H9 (cell line): ENCODE measurements at regions not wholly inside any gene's neighbourhood (a gene's known extent, or its start where the extent isn't known, plus 50 kb on each side); places are given as distances from the start of the nearest gene placed in this dataset.

ENCODE experiments used
- DNase-seq: peaks from one replicate; pipeline ENCODE4 v3.0.0-alpha.2; 2017
- H2AFZ ChIP-seq: one replicate; pipeline ENCODE4 v1.6.1; 2013; ENCODE audit warnings: mild to moderate bottlenecking, low read length, control low read depth, moderate library complexity
- H2AK5ac ChIP-seq: 2 replicates; pipeline ENCODE4 v1.6.1; 2013; ENCODE audit warnings: low read length, control low read depth, mixed read lengths; ENCODE audit not compliant: insufficient read length
- H2BK120ac ChIP-seq: one replicate; pipeline ENCODE4 v1.6.1; 2013; ENCODE audit warnings: low read depth, mild to moderate bottlenecking, low read length, control low read depth, inconsistent platforms; ENCODE audit not compliant: poor library complexity, severe bottlenecking
- H2BK12ac ChIP-seq: 2 replicates; pipeline ENCODE4 v1.6.1; 2013; ENCODE audit warnings: low read length, control low read depth, mixed read lengths, low read depth; ENCODE audit not compliant: insufficient read length
- H2BK15ac ChIP-seq: 2 replicates; pipeline ENCODE4 v1.6.1; 2013; ENCODE audit warnings: low read depth, low read length, control low read depth
- H2BK20ac ChIP-seq: one replicate; pipeline ENCODE4 v1.6.1; 2013; ENCODE audit warnings: low read depth, mild to moderate bottlenecking, low read length, control low read depth, inconsistent platforms; ENCODE audit not compliant: poor library complexity, severe bottlenecking
- H2BK5ac ChIP-seq: 2 replicates; pipeline ENCODE4 v1.6.1; 2013; ENCODE audit warnings: low read length, control low read depth, mixed read lengths; ENCODE audit not compliant: insufficient read length
- H3K14ac ChIP-seq: 2 replicates; pipeline ENCODE4 v1.6.1; 2013; ENCODE audit warnings: low read length, control low read depth; ENCODE audit not compliant: insufficient read depth
- H3K18ac ChIP-seq: 2 replicates; pipeline ENCODE4 v1.6.1; 2013; ENCODE audit warnings: low read depth, mild to moderate bottlenecking, mixed read lengths, low read length, control low read depth; ENCODE audit not compliant: insufficient read length
- H3K23ac ChIP-seq: 2 replicates; pipeline ENCODE4 v1.6.1; 2013; ENCODE audit warnings: low read length, control low read depth, mixed read lengths, low read depth; ENCODE audit not compliant: insufficient read length
- H3K23me2 ChIP-seq: 2 replicates; pipeline ENCODE4 v1.6.1; 2013; ENCODE audit warnings: low read depth, mild to moderate bottlenecking, mixed read lengths, low read length, control low read depth; ENCODE audit not compliant: insufficient read length, poor library complexity, severe bottlenecking
- H3K27ac ChIP-seq: 2 replicates; pipeline ENCODE4 v1.5.1; 2013; ENCODE audit warnings: low read length, control low read depth, mixed read lengths, low read depth; ENCODE audit not compliant: insufficient read length
- H3K27me3 ChIP-seq: 2 replicates; pipeline ENCODE4 v1.6.1; 2013; ENCODE audit warnings: low read length, control low read depth, inconsistent platforms; ENCODE audit not compliant: insufficient read depth
- H3K4ac ChIP-seq: 2 replicates; pipeline ENCODE4 v1.6.1; 2013; ENCODE audit warnings: low read depth, mild to moderate bottlenecking, control low read depth, inconsistent platforms, low read length, moderate library complexity
- H3K4me1 ChIP-seq: 2 replicates; pipeline ENCODE4 v1.6.1; 2013; ENCODE audit warnings: low read length, control low read depth, inconsistent platforms; ENCODE audit not compliant: insufficient read depth
- H3K4me2 ChIP-seq: 2 replicates; pipeline ENCODE4 v1.6.1; 2013; ENCODE audit warnings: low read length, control low read depth, mixed read lengths; ENCODE audit not compliant: insufficient read length, insufficient read depth
- H3K56ac ChIP-seq: 2 replicates; pipeline ENCODE4 v1.6.1; 2013; ENCODE audit warnings: low read depth, mild to moderate bottlenecking, mixed read lengths, low read length, control low read depth; ENCODE audit not compliant: insufficient read length
- H3K79me1 ChIP-seq: 2 replicates; pipeline ENCODE4 v1.6.1; 2013; ENCODE audit warnings: low read depth, mild to moderate bottlenecking, moderate library complexity, low read length, control low read depth, inconsistent platforms; ENCODE audit not compliant: insufficient read depth, poor library complexity, severe bottlenecking
- H3K79me2 ChIP-seq: 2 replicates; pipeline ENCODE4 v1.6.1; 2013; ENCODE audit warnings: low read length, control low read depth, inconsistent platforms; ENCODE audit not compliant: insufficient read depth
- H3K9ac ChIP-seq: 2 replicates; pipeline ENCODE4 v1.6.1; 2013; ENCODE audit warnings: low read length, control low read depth, mixed read lengths; ENCODE audit not compliant: insufficient read length; ENCODE audit errors: extremely low read depth
- H3K9me3 ChIP-seq: one replicate; pipeline ENCODE4 v1.6.1; 2013; ENCODE audit warnings: low read depth, low read length, inconsistent platforms; ENCODE audit not compliant: control insufficient read depth
- H3T11ph ChIP-seq: one replicate; pipeline ENCODE4 v1.6.1; 2013; ENCODE audit warnings: mild to moderate bottlenecking, low read length, control low read depth, inconsistent platforms
- H4K20me1 ChIP-seq: one replicate; pipeline ENCODE4 v1.6.1; 2013; ENCODE audit not compliant: control insufficient read depth, insufficient read length, insufficient read depth
- H4K5ac ChIP-seq: 2 replicates; pipeline ENCODE4 v1.6.1; 2013; ENCODE audit warnings: low read depth, mild to moderate bottlenecking, mixed read lengths, low read length, control low read depth; ENCODE audit not compliant: insufficient read length
- H4K8ac ChIP-seq: replicated peaks from 2 replicates; pipeline ENCODE4 v1.6.1; 2013; ENCODE audit warnings: low read length, control low read depth, mixed read lengths, low read depth; ENCODE audit not compliant: insufficient read length
- H4K91ac ChIP-seq: 2 replicates; pipeline ENCODE4 v1.6.1; 2013; ENCODE audit warnings: low read depth, mild to moderate bottlenecking, moderate library complexity, mixed read lengths, low read length, control low read depth; ENCODE audit not compliant: insufficient read length
- H3K27ac Mint-ChIP-seq, 3 experiments: 2 replicates in 2 of 3; 3 replicates in 1 of 3; pipeline ENCODE4 v1.8.0; 2020 to 2021; ENCODE audit warnings: mixed read lengths in 3 of 3, mild to moderate bottlenecking in 1 of 3, moderate library complexity in 1 of 3
- H3K27me3 Mint-ChIP-seq: 2 replicates; pipeline ENCODE4 v1.8.0; 2021; ENCODE audit warnings: low read depth, mild to moderate bottlenecking, moderate library complexity, mixed read lengths
- H3K36me3 Mint-ChIP-seq, 3 experiments: 2 replicates in 2 of 3; 3 replicates in 1 of 3; pipeline ENCODE4 v1.8.0; 2020 to 2021; ENCODE audit warnings: low read depth in 3 of 3, mixed read lengths in 3 of 3; ENCODE audit not compliant: insufficient read depth in 1 of 3
- H3K4me1 Mint-ChIP-seq, 2 experiments: 2 replicates each; pipeline ENCODE4 v1.8.0; 2020; ENCODE audit warnings: mixed read lengths in 2 of 2
- H3K4me3 Mint-ChIP-seq, 2 experiments: 2 replicates in 1 of 2; 3 replicates in 1 of 2; pipeline ENCODE4 v1.8.0; 2020 to 2021; ENCODE audit warnings: mild to moderate bottlenecking in 2 of 2, mixed read lengths in 2 of 2, moderate library complexity in 1 of 2
- H3K9me3 Mint-ChIP-seq, 2 experiments: 2 replicates in 1 of 2; 3 replicates in 1 of 2; pipeline ENCODE4 v1.8.0; 2020; ENCODE audit warnings: mild to moderate bottlenecking in 2 of 2, mixed read lengths in 2 of 2, moderate library complexity in 1 of 2
- CTCF ChIP-seq: fragments of 200-600 bp; sonication (generic); conservative IDR thresholded peaks from 3 replicates; pipeline ENCODE4 v1.8.0; 2021; ENCODE audit warnings: antibody characterized with exemption, mild to moderate bottlenecking
- WGBS: extraction: QIAGEN DNeasy Blood & Tissue Kit; methylation state at CpG from one replicate; pipeline ENCODE4 v1.1.7; 2013; ENCODE audit warnings: missing lambda C conversion rate, low lambda C conversion rate, mixed read lengths; ENCODE audit not compliant: insufficient read length; ENCODE audit errors: extremely low coverage; 5-methylcytosine and 5-hydroxymethylcytosine counted together

- H2AK5ac ChIP-seq: no peak overlapping the region
- H3K4ac ChIP-seq: no peak overlapping the region
- no peaks in the 10 kb centered on the region for H3K36me3 Mint-ChIP-seq
- no peak for DNase-seq
- H3K27ac ChIP-seq: no peak overlapping the region
- no peaks in the 10 kb centered on the region; the same call in 1 of the 2 replicates for H3K27me3 ChIP-seq
- WGBS: no CpG with 5 or more reads among the region's 1 CpG
- H3K4me2 ChIP-seq: no peak overlapping the region
- no peak overlapping the region for H3T11ph ChIP-seq
- H3K9ac ChIP-seq: no peak overlapping the region
- no peak overlapping the region for H2AFZ ChIP-seq
- no peak overlapping the region for H3K14ac ChIP-seq
- no peak overlapping the region for H2BK120ac ChIP-seq
- no peak overlapping the region for H2BK20ac ChIP-seq
- H3K23ac ChIP-seq: no peak overlapping the region
- H3K23me2 ChIP-seq: no peaks in the 10 kb centered on the region
- H2BK5ac ChIP-seq: no peak overlapping the region
- no peaks in the 10 kb centered on the region for H3K79me2 ChIP-seq
- no peaks in the 10 kb centered on the region for H3K9me3 ChIP-seq
- H3K18ac ChIP-seq: no peak overlapping the region
- no peak overlapping the region for H2BK15ac ChIP-seq
- no peak overlapping the region for H3K4me3 Mint-ChIP-seq
- H3K4me1 ChIP-seq: no peaks in the 10 kb centered on the region
- H2BK12ac ChIP-seq: no peak overlapping the region
- peaks cover 9% of the 10 kb centered on the region for H3K27me3 Mint-ChIP-seq
- H3K27ac Mint-ChIP-seq: no peak overlapping the region
- H3K79me1 ChIP-seq: no peaks in the 10 kb centered on the region
- no peak for TF ChIP-seq CTCF
- no peak overlapping the region for H4K91ac ChIP-seq
- H3K9me3 Mint-ChIP-seq: no peaks in the 10 kb centered on the region
- no peak overlapping the region for H4K8ac ChIP-seq
- H4K5ac ChIP-seq: no peak overlapping the region
- H3K56ac ChIP-seq: no peak overlapping the region
- no peaks in the 10 kb centered on the region for H4K20me1 ChIP-seq
- H3K4me1 Mint-ChIP-seq: no peaks in the 10 kb centered on the region
Observed at GRCh38 chr4:108483079-108483478, 137.3 kb upstream of the RPL34 start.
